ENCODE measurements at regions not wholly inside any gene's neighbourhood (a gene's known extent, or its start where the extent isn't known, plus 50 kb on each side); places are given as distances from the start of the nearest gene placed in this dataset.

DNA sequence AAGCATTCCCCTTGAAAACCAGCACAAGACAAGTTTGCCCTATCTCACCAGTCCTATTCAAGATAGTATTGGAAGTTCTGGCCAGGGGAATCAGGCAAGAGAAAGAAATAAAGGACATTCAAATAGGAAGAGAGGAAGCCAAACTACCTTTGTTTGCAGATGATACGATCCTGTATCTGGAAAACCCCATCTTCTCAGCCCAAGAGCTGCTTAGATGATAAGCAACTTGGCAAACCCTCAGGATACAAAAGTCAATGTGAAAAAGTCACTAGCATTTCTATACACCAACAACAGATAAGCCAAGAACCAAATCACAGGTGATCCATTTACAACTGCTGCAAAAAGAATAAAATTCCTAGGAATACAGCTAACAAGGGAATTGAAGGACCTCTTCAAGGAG is 403.7 kb upstream of the AZI2 start:
- Histone ChIP-seq H3K79me2 (ENCODE audit: low read depth) (no peaks in the 10 kb centered on the region), H2AFZ (replicated peaks) (no peak overlapping the region), H3K4me1 (no peaks in the 10 kb centered on the region), H3K9ac (no peak overlapping the region), H3K9me3 (ENCODE audit: low read depth) (no peaks in the 10 kb centered on the region), H3K27ac (no peak overlapping the region), H3K4me3 (no peak overlapping the region), H3F3A (ENCODE audit: low read depth) (no peaks in the 10 kb centered on the region), H3K27me3 (no peaks in the 10 kb centered on the region), H3K36me3 (no peaks in the 10 kb centered on the region), H4K20me1 (ENCODE audit: low read depth) (no peaks in the 10 kb centered on the region), H3K4me2 (no peak overlapping the region)
- H3K36me3 Mint-ChIP-seq, result peaks cover 2% of the 10 kb centered on the region
- H3K4me3 Mint-ChIP-seq, result no peak overlapping the region
- H3K27ac Mint-ChIP-seq, result no peak overlapping the region
- no peaks in the 10 kb centered on the region for H3K4me1 Mint-ChIP-seq
- H3K27me3 Mint-ChIP-seq (ENCODE audit: insufficient read depth, low read depth), result peaks cover 3% of the 10 kb centered on the region
- DNase-seq (ENCODE audit: low spot score), result no peak
- peaks cover 29% of the 10 kb centered on the region for H3K9me3 Mint-ChIP-seq
- TF ChIP-seq, protein P1, sequence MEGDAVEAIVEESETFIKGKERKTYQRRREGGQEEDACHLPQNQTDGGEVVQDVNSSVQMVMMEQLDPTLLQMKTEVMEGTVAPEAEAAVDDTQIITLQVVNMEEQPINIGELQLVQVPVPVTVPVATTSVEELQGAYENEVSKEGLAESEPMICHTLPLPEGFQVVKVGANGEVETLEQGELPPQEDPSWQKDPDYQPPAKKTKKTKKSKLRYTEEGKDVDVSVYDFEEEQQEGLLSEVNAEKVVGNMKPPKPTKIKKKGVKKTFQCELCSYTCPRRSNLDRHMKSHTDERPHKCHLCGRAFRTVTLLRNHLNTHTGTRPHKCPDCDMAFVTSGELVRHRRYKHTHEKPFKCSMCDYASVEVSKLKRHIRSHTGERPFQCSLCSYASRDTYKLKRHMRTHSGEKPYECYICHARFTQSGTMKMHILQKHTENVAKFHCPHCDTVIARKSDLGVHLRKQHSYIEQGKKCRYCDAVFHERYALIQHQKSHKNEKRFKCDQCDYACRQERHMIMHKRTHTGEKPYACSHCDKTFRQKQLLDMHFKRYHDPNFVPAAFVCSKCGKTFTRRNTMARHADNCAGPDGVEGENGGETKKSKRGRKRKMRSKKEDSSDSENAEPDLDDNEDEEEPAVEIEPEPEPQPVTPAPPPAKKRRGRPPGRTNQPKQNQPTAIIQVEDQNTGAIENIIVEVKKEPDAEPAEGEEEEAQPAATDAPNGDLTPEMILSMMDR (IDR thresholded peaks at IDR 0.05), result no peak
- no peak for TF ChIP-seq EZH2 (IDR thresholded peaks at IDR 0.05)
- TF ChIP-seq EZH2phosphoT487 (IDR thresholded peaks at IDR 0.05), result no peak

DNA sequence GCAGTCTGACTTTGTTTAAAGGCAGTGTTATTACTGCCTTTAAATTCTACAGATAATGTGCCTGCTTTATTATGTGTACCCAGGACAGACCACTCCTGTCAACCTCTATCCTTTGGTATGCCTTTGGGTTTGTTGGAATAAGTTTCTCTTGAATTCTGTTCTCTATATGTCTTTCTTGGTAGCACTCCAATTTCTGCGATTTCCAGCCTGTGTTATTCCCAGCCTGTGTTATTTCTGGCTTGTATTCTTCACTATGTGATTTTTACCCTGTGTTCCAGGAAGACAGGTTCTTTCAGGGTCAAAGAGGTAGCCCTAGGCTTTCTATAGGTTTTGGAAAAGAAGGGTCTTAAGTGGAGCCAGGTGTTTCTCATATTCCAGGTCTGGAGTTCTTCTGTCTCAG is 407.4 kb upstream of the AZI2 start:
- H3K9me3 ChIP-seq (ENCODE audit: low read depth), result no peaks in the 10 kb centered on the region
- DNase-seq (ENCODE audit: low spot score), result no peak
- no peak overlapping the region for H3K4me3 Mint-ChIP-seq
- no peaks in the 10 kb centered on the region for H3K27me3 ChIP-seq
- TF ChIP-seq EZH2phosphoT487 (IDR thresholded peaks at IDR 0.05) (no peak), EZH2 (IDR thresholded peaks at IDR 0.05) (no peak)
- TF ChIP-seq, protein P1 (IDR thresholded peaks at IDR 0.05), result no peak
- H3K4me2 ChIP-seq, result no peak overlapping the region
- peaks cover 14% of the 10 kb centered on the region for H3K9me3 Mint-ChIP-seq
- H3K36me3 Mint-ChIP-seq, result no peaks in the 10 kb centered on the region
- no peak overlapping the region for H3K4me3 ChIP-seq
- H3F3A ChIP-seq (ENCODE audit: low read depth), result no peaks in the 10 kb centered on the region
- H3K4me1 Mint-ChIP-seq, result no peaks in the 10 kb centered on the region
- H3K4me1 ChIP-seq, result no peaks in the 10 kb centered on the region
- H3K79me2 ChIP-seq (ENCODE audit: low read depth), result no peaks in the 10 kb centered on the region
- no peak overlapping the region for H2AFZ ChIP-seq (replicated peaks)
- H3K9ac ChIP-seq, result no peak overlapping the region
- H3K36me3 ChIP-seq, result no peaks in the 10 kb centered on the region
- H4K20me1 ChIP-seq (ENCODE audit: low read depth), result no peaks in the 10 kb centered on the region
- H3K27ac ChIP-seq, result no peak overlapping the region
- peaks cover 3% of the 10 kb centered on the region for H3K27me3 Mint-ChIP-seq (ENCODE audit: insufficient read depth, low read depth)
- H3K27ac Mint-ChIP-seq, result no peak overlapping the region

DNA sequence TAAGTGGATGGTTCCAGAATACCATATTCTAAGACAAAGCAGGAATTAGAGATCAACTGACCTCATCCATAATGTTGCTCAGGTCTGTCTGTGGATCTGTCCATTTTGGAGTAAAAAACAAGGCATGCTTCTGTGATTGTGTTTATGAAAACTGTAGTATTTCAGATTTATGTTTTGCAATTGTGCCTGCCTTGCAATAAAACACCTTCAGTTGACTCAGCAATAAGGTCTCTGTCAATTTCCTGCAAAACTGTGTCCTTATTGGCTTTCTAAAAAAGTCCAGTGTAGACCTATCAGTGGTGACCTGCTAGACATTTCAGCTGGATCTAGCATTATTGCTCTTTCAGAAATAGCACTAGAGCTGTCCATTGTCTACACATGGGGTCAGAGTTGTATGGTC is 409.5 kb upstream of the AZI2 start:
- no peak overlapping the region for H3K4me3 Mint-ChIP-seq
- Histone ChIP-seq H3K27ac (no peak overlapping the region), H3K36me3 (no peaks in the 10 kb centered on the region), H4K20me1 (ENCODE audit: low read depth) (no peaks in the 10 kb centered on the region), H3K9me3 (ENCODE audit: low read depth) (no peaks in the 10 kb centered on the region), H3F3A (ENCODE audit: low read depth) (no peaks in the 10 kb centered on the region), H2AFZ (replicated peaks) (no peak overlapping the region), H3K27me3 (no peaks in the 10 kb centered on the region), H3K4me3 (no peak overlapping the region), H3K9ac (no peak overlapping the region), H3K4me1 (no peaks in the 10 kb centered on the region), H3K79me2 (ENCODE audit: low read depth) (no peaks in the 10 kb centered on the region), H3K4me2 (no peak overlapping the region)
- TF ChIP-seq EZH2phosphoT487 (IDR thresholded peaks at IDR 0.05) (no peak), EZH2 (IDR thresholded peaks at IDR 0.05) (no peak)
- TF ChIP-seq, protein P1 (IDR thresholded peaks at IDR 0.05), result no peak
- no peak for DNase-seq (ENCODE audit: low spot score)
- no peaks in the 10 kb centered on the region for H3K36me3 Mint-ChIP-seq
- H3K9me3 Mint-ChIP-seq, result peaks cover under 1% of the 10 kb centered on the region
- H3K27ac Mint-ChIP-seq, result no peak overlapping the region
- H3K27me3 Mint-ChIP-seq (ENCODE audit: insufficient read depth, low read depth), result peaks cover 3% of the 10 kb centered on the region
- H3K4me1 Mint-ChIP-seq, result peaks cover 3% of the 10 kb centered on the region
